Gastroesophageal sphincter (tissue), 4 donors: ENCODE measurements at regions not wholly inside any gene's neighbourhood (a gene's known extent, or its start where the extent isn't known, plus 50 kb on each side); places are given as distances from the start of the nearest gene placed in this dataset.

Source experiments
- ATAC-seq: fragments of 150-250 bp; one replicate; pipeline ENCODE4 v1.9.1; 2016; ENCODE audit warnings: mild to moderate bottlenecking, moderate library complexity
- H3K27ac ChIP-seq, 4 donors: fragments of 200-600 bp; sonication (generic) in 3 of 4; 1 replicate in 3 of 4; 2 replicates in 1 of 4; pipeline ENCODE4 v1.5.1; 2016 to 2019
- H3K27me3 ChIP-seq: fragments of 200-600 bp; sonication (generic); one replicate; pipeline ENCODE4 v1.5.1; 2019
- H3K36me3 ChIP-seq, 2 donors: fragments of 200-600 bp; sonication (generic); one replicate each; pipeline ENCODE4 v1.5.1; 2019; ENCODE audit warnings: control low read depth in 1 of 2
- H3K4me1 ChIP-seq, 3 donors: fragments of 200-600 bp; sonication (generic); 1 replicate in 2 of 3; 2 replicates in 1 of 3; pipeline ENCODE4 v1.5.1; 2016 to 2019; ENCODE audit warnings: control low read depth in 2 of 3
- H3K4me3 ChIP-seq, 2 donors: fragments of 200-600 bp; sonication (generic); one replicate each; pipeline ENCODE4 v1.5.1; 2019; ENCODE audit warnings: mild to moderate bottlenecking in 1 of 2, moderate library complexity in 1 of 2
- H3K9me3 ChIP-seq, 3 donors: fragments of 200-600 bp; sonication (generic); one replicate each; pipeline ENCODE4 v1.5.1; 2017 to 2019; ENCODE audit warnings: control low read depth in 2 of 3
- CTCF ChIP-seq, 4 experiments: fragments of 200-600 bp in 2 of 4; fragments of 450-650 bp in 2 of 4; sonication (generic) in 1 of 4; IDR thresholded peaks; one replicate each; pipeline ENCODE4 v1.5.1; 2017 to 2019; ENCODE audit warnings: antibody characterized with exemption in 4 of 4, mild to moderate bottlenecking in 2 of 4, moderate library complexity in 2 of 4
- EP300 ChIP-seq: sonication (generic); formaldehyde crosslinking; IDR thresholded peaks from one replicate; pipeline ENCODE4 v1.6.1; 2017; ENCODE audit warnings: antibody characterized with exemption, mild to moderate bottlenecking
- POLR2A ChIP-seq, 2 donors: fragments of 450-650 bp; IDR thresholded peaks; one replicate each; pipeline ENCODE4 v1.6.1; 2017; ENCODE audit warnings: antibody characterized with exemption in 2 of 2, mild to moderate bottlenecking in 2 of 2, moderate library complexity in 1 of 2
- POLR2AphosphoS5 ChIP-seq: sonication (generic); formaldehyde crosslinking; IDR thresholded peaks from one replicate; pipeline ENCODE4 v1.6.1; 2017; ENCODE audit warnings: antibody characterized with exemption
- WGBS, 2 donors: methylation state at CpG; one replicate each; pipeline ENCODE4 v1.1.5; 2018; ENCODE audit warnings: low coverage in 1 of 2; 5-methylcytosine and 5-hydroxymethylcytosine counted together

- no peaks in the 10 kb centered on the region for H3K36me3 ChIP-seq
- H3K27me3 ChIP-seq: no peaks in the 10 kb centered on the region
- no peak overlapping the region for H3K27ac ChIP-seq
- TF ChIP-seq CTCF (IDR thresholded peaks at IDR 0.05): no peak
- no peak for TF ChIP-seq POLR2AphosphoS5
- no peak for TF ChIP-seq POLR2A (IDR thresholded peaks at IDR 0.05)
- TF ChIP-seq EP300: no peak
- peaks cover 0 to 17% (median 0%) of the 10 kb centered on the region in 3 donors for H3K9me3 ChIP-seq
- 92 to 93% methylated on average over 1 of the region's 1 CpG for WGBS, 2 donors
- no peak for ATAC-seq
- no peaks in the 10 kb centered on the region for H3K4me1 ChIP-seq
- no peak overlapping the region for H3K4me3 ChIP-seq
Measured at GRCh38 chr12:60100852-60101251, 505.0 kb downstream of the SLC16A7 start.

GRCh38 chr12:60101715-60102114, 505.9 kb downstream of the SLC16A7 start:
- no peak for ATAC-seq
- H3K27ac ChIP-seq: no peak overlapping the region
- no peaks in the 10 kb centered on the region for H3K36me3 ChIP-seq
- peaks cover 0 to 17% (median 0%) of the 10 kb centered on the region in 3 donors for H3K9me3 ChIP-seq
- H3K27me3 ChIP-seq: no peaks in the 10 kb centered on the region
- no peak overlapping the region for H3K4me3 ChIP-seq
- TF ChIP-seq POLR2A (IDR thresholded peaks at IDR 0.05): no peak
- H3K4me1 ChIP-seq: no peaks in the 10 kb centered on the region

- no peaks in the 10 kb centered on the region for H3K36me3 ChIP-seq
- no peaks in the 10 kb centered on the region for H3K9me3 ChIP-seq
- no peak overlapping the region for H3K27ac ChIP-seq
- ATAC-seq: no peak
- no peaks in the 10 kb centered on the region for H3K4me1 ChIP-seq
- H3K4me3 ChIP-seq: no peak overlapping the region
- no peaks in the 10 kb centered on the region for H3K27me3 ChIP-seq
- TF ChIP-seq POLR2AphosphoS5 (no peak), CTCF (IDR thresholded peaks at IDR 0.05) (no peak), POLR2A (IDR thresholded peaks at IDR 0.05) (no peak), EP300 (no peak)
- 21 to 24% methylated on average over 1 of the region's 1 CpG for WGBS, 2 donors
Measured at GRCh38 chr12:60106214-60106613, 510.4 kb downstream of the SLC16A7 start.

GRCh38 chr12:60107992-60108391, 512.2 kb downstream of the SLC16A7 start:
- no peak for ATAC-seq
- H3K9me3 ChIP-seq: no peaks in the 10 kb centered on the region
- no peaks in the 10 kb centered on the region for H3K27me3 ChIP-seq
- H3K4me3 ChIP-seq: no peak overlapping the region
- no peak for TF ChIP-seq EP300
- H3K4me1 ChIP-seq: no peaks in the 10 kb centered on the region
- no peaks in the 10 kb centered on the region for H3K36me3 ChIP-seq
- H3K27ac ChIP-seq: no peak overlapping the region

- ATAC-seq: no peak
- H3K9me3 ChIP-seq: no peaks in the 10 kb centered on the region
- no peaks in the 10 kb centered on the region for H3K27me3 ChIP-seq
- WGBS, 2 donors: 86 to 100% methylated on average over 2 of the region's 2 CpGs
- H3K4me3 ChIP-seq: no peak overlapping the region
- no peaks in the 10 kb centered on the region for H3K4me1 ChIP-seq
- no peak overlapping the region for H3K27ac ChIP-seq
- no peaks in the 10 kb centered on the region for H3K36me3 ChIP-seq
- TF ChIP-seq POLR2AphosphoS5 (no peak), EP300 (no peak), CTCF (IDR thresholded peaks at IDR 0.05) (no peak), POLR2A (IDR thresholded peaks at IDR 0.05) (no peak)
Measured at GRCh38 chr12:60112063-60112462, 516.2 kb downstream of the SLC16A7 start.

- no peak for ATAC-seq
- no peak overlapping the region for H3K27ac ChIP-seq
- H3K9me3 ChIP-seq: no peaks in the 10 kb centered on the region
- H3K36me3 ChIP-seq: no peaks in the 10 kb centered on the region
- 0% methylated on average over 1 of the region's 1 CpG for WGBS, 2 donors
- no peak overlapping the region for H3K4me3 ChIP-seq
- TF ChIP-seq POLR2AphosphoS5: no peak
- TF ChIP-seq EP300: no peak
- TF ChIP-seq CTCF (IDR thresholded peaks at IDR 0.05): no peak
- no peak for TF ChIP-seq POLR2A (IDR thresholded peaks at IDR 0.05)
- H3K27me3 ChIP-seq: no peaks in the 10 kb centered on the region
- no peaks in the 10 kb centered on the region for H3K4me1 ChIP-seq
Measured at GRCh38 chr12:60112763-60113162, 516.9 kb downstream of the SLC16A7 start.
